Activated T-cell treated with anti-CD3 and anti-CD28 coated beads, Interleukin-2, amount 50 U/mL, for 4 hours (primary cell): ENCODE measurements at regions not wholly inside any gene's neighbourhood (a gene's known extent, or its start where the extent isn't known, plus 50 kb on each side); places are given as distances from the start of the nearest gene placed in this dataset.

ENCODE experiments used
- ATAC-seq, 2 donors: fragments of 200-7000 bp; cut with Tn5 transposase; one replicate each; pipeline ENCODE4 v1.10.0; 2021
- DNase-seq: peaks from one replicate; pipeline ENCODE4 v3.0.0-alpha.2; 2020
- H3K27me3 Mint-ChIP-seq: one replicate; pipeline ENCODE4 v1.8.0; 2021; ENCODE audit warnings: low read depth, mixed read lengths
- H3K36me3 Mint-ChIP-seq: one replicate; pipeline ENCODE4 v1.8.0; 2022; ENCODE audit warnings: mixed read lengths; ENCODE audit not compliant: insufficient read depth
- H3K4me1 Mint-ChIP-seq: one replicate; pipeline ENCODE4 v1.8.0; 2021; ENCODE audit warnings: low read depth, mixed read lengths
- H3K4me3 Mint-ChIP-seq: one replicate; pipeline ENCODE4 v1.8.0; 2021; ENCODE audit warnings: mild to moderate bottlenecking, moderate library complexity, mixed read lengths
- H3K9me3 Mint-ChIP-seq: one replicate; pipeline ENCODE4 v1.8.0; 2021; ENCODE audit warnings: mixed read lengths

DNA sequence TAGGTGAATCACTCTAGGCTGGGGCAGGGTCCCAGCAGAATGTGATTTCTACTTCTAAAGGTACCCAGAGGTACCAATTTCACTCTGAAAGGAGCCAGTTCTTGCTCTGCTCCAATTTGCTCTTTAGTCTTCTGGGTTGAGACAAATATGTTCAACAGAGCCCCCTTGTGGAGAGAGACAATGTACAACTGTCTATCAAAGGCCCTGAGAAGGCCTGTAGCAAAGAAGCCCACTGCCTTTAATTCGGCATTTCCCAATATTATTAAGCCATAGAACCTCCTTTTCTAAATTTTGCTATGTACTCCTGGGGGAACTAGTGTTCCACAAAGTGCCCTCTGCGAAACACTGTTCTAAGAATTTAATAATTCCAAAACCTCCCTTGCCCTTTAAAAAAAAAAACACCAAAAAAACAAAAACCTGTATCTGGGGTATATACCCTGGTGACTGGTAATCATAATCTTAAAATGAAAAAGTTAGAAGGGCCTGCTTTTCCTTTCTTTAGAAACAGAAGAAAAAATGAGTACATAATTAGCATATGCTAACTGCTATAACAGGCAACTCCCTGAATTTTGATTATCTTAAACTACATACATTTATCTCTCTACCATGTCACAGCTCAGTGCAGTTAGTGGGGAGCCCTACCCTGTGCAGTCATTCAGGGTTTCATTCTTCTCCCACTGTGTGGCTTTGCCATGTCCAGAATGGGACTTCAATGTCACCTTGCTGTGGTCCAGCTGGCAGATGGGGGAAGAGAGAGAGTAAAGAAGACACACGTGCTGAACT lies 160.9 kb upstream of the BMPER start:
- Mint-ChIP-seq H3K4me3 (no peak overlapping the region), H3K27me3 (no peaks in the 10 kb centered on the region), H3K9me3 (no peaks in the 10 kb centered on the region), H3K4me1 (no peaks in the 10 kb centered on the region), H3K36me3 (no peaks in the 10 kb centered on the region)
- DNase-seq (no peak), ATAC-seq (no peak)

DNA sequence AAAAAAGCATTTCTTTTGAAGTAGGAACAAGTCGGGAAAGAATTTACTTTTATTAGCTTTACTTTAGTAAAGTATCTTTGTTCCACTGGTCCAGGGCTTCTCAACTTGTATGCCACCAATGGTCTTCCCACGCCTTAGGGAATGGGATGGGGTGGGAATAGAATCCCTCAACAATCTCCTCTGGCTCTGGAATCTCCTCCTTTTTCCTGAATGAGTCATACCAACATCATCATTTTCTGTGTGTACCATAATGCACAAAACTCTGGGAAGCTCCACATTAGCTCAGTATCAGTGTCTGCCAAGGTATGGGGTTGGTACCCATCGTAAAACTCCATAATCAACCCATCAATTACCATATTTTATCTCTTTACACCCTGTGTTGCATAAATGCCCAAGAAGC lies 159.4 kb upstream of the BMPER start:
- Mint-ChIP-seq H3K36me3 (no peaks in the 10 kb centered on the region), H3K9me3 (no peaks in the 10 kb centered on the region), H3K4me1 (no peaks in the 10 kb centered on the region), H3K4me3 (no peak overlapping the region), H3K27me3 (no peaks in the 10 kb centered on the region)
- DNase-seq = no peak
- no peak for ATAC-seq

DNA sequence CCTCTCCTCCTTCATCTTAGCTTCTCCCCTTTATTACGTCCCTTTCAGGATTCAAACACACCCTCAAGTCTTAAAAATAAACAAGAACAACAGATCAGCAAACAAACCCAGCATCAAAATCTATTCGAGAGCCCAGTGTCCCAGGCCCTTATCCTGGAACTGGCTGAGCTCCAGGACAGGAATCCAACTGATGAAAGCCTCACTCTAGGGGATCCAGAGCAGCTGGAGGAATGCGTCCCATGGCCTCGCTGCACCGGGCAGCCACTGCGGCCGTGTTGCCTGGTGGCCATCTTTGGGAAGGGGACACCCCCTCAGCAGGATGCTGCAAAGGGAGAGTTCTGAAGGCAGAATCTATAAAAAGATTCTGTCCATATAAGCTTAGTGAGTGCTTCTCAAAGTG lies 156.5 kb upstream of the BMPER start:
- ATAC-seq (no peak), DNase-seq (no peak)
- H3K4me3 Mint-ChIP-seq = no peak overlapping the region
- no peaks in the 10 kb centered on the region for H3K36me3 Mint-ChIP-seq
- H3K4me1 Mint-ChIP-seq = no peaks in the 10 kb centered on the region
- no peaks in the 10 kb centered on the region for H3K27me3 Mint-ChIP-seq
- H3K9me3 Mint-ChIP-seq = no peaks in the 10 kb centered on the region

DNA sequence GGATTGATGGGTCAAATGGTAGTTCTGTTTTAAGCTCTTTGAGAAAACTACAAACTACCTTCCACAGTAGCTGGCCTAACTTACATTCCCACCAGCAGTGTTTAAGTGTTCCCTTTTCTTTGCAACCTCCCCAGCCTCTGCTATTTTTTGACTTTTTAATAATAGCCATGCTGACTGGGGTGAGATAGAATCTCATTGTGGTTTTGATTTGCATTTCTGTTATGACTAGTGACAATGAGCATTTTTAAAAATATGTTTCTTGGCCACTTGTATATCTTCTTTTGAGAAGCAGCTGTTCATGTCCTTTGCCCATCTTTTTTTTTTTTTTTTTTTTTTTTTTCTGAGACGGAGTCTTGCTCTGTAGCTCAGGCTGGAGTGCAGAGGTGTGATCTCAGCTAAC lies 155.2 kb upstream of the BMPER start:
- H3K4me3 Mint-ChIP-seq = no peak overlapping the region
- no peaks in the 10 kb centered on the region for H3K4me1 Mint-ChIP-seq
- no peaks in the 10 kb centered on the region for H3K27me3 Mint-ChIP-seq
- H3K9me3 Mint-ChIP-seq = no peaks in the 10 kb centered on the region
- ATAC-seq (no peak), DNase-seq (no peak)
- no peaks in the 10 kb centered on the region for H3K36me3 Mint-ChIP-seq

DNA sequence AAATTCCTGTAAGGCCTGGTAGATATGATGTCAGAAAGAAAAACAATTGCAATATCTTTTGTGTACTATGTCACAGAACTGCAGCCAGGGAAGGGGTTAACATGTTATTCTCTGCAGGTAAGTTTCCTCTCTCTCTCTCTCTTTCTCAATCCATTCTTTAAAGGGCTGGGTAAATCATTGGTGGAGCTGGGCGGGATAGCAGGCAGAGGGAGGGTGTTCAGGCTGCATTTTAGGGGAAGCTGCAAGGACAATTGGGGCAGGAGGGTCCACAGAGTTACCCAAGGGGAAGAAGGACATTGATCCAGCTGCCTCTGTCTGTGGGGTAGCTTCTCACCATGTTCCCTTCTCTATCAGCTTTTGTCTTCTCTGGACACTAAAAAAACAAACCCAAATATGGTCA lies 153.9 kb upstream of the BMPER start:
- Mint-ChIP-seq H3K4me3 (no peak overlapping the region), H3K36me3 (no peaks in the 10 kb centered on the region), H3K4me1 (no peaks in the 10 kb centered on the region), H3K27me3 (peaks cover 1% of the 10 kb centered on the region), H3K9me3 (no peaks in the 10 kb centered on the region)
- DNase-seq (no peak), ATAC-seq (no peak)

DNA sequence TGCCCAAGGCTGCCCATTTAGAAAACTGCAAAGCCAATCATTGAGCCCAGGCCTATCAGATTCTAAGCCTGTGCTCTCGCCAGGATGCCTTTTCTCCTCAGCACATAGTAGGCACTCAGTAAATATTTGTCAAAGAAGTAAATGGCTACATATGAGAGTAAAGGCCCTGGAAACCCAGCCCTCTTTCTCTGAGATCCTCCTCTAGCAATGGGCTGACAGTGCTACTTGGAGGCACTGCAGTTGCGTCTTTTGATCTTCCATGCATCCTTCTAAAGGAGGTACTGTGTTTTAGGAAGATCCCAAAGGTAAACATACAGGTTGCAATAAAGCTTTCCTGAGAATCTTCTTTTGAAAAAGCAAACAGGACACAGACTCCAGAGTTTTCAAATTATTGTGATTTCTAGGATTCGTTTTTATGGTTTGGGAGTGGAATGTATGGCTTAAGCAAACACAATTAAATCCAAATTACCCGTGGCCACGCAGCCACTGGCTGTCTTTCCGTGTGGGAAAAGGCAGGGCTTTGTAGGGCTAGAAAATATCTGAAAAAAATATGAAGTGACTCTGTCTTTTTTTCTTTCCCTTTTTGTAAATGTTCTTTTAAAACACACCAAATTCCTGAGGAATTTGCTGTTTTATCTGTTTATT lies 151.3 kb upstream of the BMPER start:
- DNase-seq (no peak), ATAC-seq (no peak)
- no peaks in the 10 kb centered on the region for H3K36me3 Mint-ChIP-seq
- no peak overlapping the region for H3K4me3 Mint-ChIP-seq
- H3K27me3 Mint-ChIP-seq = peaks cover 1% of the 10 kb centered on the region
- no peaks in the 10 kb centered on the region for H3K4me1 Mint-ChIP-seq
- no peaks in the 10 kb centered on the region for H3K9me3 Mint-ChIP-seq

DNA sequence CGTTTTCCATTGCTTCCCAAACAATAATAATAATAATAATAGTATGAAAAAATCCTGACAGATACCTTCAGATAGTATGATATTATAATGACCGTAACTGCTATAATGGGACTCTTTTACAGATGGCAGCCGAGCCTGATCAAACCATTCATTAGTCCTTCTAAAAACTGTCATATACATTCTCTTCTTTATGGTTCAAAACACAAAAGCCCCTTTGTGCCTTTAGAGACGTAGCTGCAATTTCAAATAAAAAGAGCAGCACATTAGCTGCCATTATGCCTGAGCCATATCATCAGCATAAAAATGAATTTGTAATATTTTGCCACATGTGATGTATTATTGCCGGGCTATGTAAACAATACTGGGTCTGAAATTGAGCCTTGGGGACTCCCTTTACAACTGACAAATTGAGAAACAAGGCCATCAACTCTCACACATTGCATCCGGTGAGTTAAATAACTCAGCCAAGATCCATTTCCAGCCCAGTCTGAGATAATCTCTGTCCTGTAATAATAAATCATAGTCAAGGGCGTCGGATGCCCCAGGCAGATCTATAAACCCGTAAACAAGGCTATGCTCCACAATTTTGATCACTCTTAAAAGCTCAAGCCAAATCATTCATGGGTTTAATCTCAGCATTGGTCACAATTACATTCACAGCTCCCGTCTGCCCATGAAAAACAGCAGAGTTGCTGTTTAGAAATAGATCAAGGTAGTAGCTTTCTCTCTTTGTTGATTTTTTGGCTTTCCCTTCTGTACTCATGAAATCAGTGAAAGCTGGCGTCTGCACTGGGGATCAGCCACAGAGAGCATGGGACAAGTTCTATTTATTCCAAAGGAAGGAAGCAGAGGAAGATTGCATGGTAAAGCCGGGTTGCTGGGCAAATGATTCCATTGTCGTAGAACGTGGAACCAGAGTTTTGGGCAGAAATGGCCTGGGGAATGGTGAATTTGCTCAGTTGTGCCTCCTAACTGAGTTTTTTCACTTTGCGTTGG lies 150.1 kb upstream of the BMPER start:
- Mint-ChIP-seq H3K4me3 (no peak overlapping the region), H3K36me3 (no peaks in the 10 kb centered on the region), H3K27me3 (peaks cover 1% of the 10 kb centered on the region), H3K9me3 (no peaks in the 10 kb centered on the region), H3K4me1 (no peaks in the 10 kb centered on the region)
- DNase-seq = no peak
- ATAC-seq = no peak

DNA sequence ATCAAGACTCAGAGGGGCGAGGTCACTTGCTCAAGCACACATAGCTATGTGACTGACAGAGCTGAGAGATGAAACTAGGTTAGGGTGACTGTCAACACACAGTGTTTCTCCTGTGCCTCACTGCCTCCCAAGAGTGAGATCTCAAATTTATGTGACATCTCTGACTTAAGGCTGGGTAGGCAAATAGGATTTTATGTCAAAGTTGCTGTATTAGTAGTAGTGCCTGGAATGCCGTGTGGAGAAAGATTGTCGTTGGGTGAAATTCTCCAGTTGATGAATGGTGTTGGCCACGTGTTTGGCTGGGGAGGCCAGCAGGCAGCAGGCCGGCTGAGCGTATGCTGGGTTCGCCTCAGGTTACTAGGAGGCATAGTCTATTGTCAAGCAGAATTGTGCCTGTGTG lies 148.3 kb upstream of the BMPER start:
- no peak for ATAC-seq
- H3K9me3 Mint-ChIP-seq = no peaks in the 10 kb centered on the region

DNA sequence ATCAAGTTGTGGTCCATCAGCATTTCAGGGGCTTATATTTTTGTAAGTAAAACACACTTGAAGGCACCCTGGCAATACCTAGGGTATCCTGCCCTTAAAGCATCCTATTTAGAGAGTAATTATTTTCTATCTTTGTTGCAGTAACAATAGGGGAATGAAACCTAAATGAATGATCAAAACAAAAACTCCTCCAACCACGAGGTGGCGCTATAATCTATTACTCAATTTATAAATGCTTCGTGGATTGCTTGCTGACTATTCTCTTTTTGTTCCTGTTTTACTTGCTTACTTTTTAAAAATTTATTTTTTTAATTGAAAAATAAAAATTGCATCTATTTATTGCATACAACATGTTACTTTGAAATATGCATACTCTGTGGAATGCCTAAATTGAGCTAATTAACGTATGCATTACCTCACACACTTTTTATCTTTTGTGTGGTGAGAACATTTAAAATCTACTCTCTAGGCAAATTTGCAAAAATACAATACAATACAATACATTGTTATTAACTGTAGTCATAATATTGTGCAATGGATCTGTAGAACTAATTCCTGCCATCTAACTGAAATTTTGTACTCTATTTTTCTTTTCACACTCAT lies 147.7 kb upstream of the BMPER start:
- H3K4me3 Mint-ChIP-seq = no peak overlapping the region
- peaks cover 1% of the 10 kb centered on the region for H3K27me3 Mint-ChIP-seq
- no peaks in the 10 kb centered on the region for H3K4me1 Mint-ChIP-seq
- H3K36me3 Mint-ChIP-seq = no peaks in the 10 kb centered on the region
- no peaks in the 10 kb centered on the region for H3K9me3 Mint-ChIP-seq
- ATAC-seq = no peak
- DNase-seq = no peak

More for the DNA sequence above, 148.3 kb upstream of the BMPER start:
- Mint-ChIP-seq H3K4me1 (no peaks in the 10 kb centered on the region), H3K27me3 (peaks cover 1% of the 10 kb centered on the region), H3K4me3 (no peak overlapping the region), H3K36me3 (no peaks in the 10 kb centered on the region)
- DNase-seq = no peak

DNA sequence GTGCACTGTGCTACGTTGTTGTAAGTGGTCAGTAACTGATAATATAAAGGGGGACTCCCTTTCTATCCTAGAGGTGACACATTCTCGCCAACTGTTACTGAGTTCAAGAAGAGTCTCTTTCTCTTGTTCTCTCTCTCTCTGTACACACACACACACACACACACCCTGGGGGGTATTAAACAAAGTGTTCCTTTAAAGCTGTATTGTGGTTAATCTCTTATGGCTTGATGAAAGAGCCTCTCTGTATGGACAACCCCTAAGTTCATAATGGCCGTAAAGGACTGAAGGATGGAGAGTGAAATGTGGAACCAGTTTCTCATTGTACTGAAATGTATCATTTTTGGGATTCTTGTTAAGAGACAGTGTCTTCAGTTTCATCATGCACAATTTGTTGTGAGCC lies 145.2 kb upstream of the BMPER start:
- no peak overlapping the region for H3K4me3 Mint-ChIP-seq
- ATAC-seq (no peak), DNase-seq (no peak)
- no peaks in the 10 kb centered on the region for H3K4me1 Mint-ChIP-seq
- peaks cover 3% of the 10 kb centered on the region for H3K36me3 Mint-ChIP-seq
- H3K27me3 Mint-ChIP-seq = peaks cover 1% of the 10 kb centered on the region
- H3K9me3 Mint-ChIP-seq = no peaks in the 10 kb centered on the region

DNA sequence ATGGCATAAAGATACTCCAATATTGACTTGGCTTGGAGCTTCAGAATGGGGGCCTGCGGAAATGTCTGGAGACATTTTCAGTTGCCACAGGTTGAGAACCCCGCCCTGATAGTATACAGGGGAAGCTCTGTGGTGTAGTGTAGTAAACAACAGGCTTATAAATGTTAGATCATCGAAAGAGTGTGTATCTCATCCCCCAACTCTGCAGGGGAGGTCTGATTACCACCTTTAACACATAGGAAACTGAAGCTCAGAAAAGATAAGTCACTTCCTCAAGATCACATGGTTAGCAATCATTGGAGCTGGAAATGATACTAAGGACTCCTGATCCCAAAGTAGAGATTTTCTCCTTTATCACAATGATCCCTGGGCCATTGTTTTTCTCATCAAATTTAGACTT lies 144.5 kb upstream of the BMPER start:
- DNase-seq = no peak
- H3K27me3 Mint-ChIP-seq = no peaks in the 10 kb centered on the region
- no peaks in the 10 kb centered on the region for H3K4me1 Mint-ChIP-seq
- H3K36me3 Mint-ChIP-seq = peaks cover 3% of the 10 kb centered on the region
- no peak for ATAC-seq
- no peaks in the 10 kb centered on the region for H3K9me3 Mint-ChIP-seq
- H3K4me3 Mint-ChIP-seq = no peak overlapping the region

DNA sequence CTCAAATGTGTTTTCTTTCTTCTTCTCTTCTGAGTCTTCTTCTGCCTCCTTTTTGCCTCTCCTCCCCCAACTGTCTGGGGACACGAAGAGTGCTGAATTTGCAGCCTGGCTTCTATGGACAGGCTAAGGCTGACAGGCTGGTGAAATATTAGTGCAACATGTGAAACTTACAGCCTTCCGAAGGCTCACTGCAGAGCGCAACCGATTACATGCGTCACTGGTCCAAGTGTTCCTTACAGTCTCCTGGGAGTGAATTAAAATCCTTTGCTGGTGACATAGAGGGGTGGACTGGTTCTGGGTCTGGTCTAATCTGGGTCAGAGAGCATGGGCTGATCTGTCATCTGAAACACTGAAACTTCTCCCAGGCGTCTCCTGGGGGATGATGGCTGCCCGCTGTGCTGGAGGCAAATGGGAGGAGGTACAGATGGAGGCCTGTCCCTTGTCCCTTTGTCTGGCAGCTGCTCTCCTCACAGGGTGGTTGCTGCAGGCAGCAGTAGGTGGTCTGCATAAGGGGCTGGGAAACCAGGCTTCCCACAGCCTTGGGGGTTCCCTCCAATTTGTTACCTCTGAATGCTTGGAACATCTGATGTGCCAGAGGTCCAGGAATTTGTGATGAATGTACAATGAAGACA lies 143.8 kb upstream of the BMPER start:
- no peaks in the 10 kb centered on the region for H3K9me3 Mint-ChIP-seq
- ATAC-seq = no peak
- no peaks in the 10 kb centered on the region for H3K4me1 Mint-ChIP-seq
- DNase-seq = no peak
- no peaks in the 10 kb centered on the region for H3K27me3 Mint-ChIP-seq
- no peak overlapping the region for H3K4me3 Mint-ChIP-seq
- peaks cover 3% of the 10 kb centered on the region for H3K36me3 Mint-ChIP-seq

DNA sequence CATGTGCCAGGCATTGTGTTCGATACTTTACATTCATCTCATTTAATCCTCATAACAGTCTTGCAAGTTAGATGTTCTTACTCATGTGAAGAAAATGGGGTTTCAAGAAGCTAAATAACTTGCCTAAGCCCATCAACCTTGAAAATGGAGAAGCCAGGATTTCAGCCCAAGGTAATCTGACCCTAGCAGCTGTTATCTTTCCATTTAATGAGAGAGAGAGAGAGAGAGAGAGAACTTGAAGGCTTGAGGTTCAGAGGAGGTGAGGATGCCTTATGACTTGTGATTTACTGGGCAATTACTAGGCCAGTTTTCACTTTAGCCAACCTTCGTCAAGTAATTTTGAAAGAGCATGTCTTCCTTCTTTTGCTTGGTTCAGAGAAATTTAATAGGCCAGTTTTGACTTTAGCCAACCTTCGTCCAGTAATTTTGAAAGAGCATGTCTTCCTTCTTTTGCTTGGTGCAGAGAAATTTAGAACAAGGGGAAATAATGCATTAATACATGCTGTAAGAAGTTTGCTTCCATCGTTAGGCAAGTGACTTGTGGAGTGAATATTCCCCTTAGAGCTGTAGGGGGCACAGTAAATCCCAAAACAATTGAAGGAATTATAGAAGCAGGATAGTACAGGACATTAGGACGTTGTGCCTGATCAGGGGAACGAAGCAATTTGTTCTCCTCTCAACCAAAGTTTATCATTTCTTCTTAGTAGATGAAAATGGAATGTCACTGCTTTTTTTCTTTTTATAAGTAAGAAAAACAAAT lies 143.0 kb upstream of the BMPER start:
- Mint-ChIP-seq H3K9me3 (no peaks in the 10 kb centered on the region), H3K27me3 (no peaks in the 10 kb centered on the region), H3K4me1 (no peaks in the 10 kb centered on the region), H3K4me3 (no peak overlapping the region), H3K36me3 (peaks cover 3% of the 10 kb centered on the region)
- DNase-seq = no peak
- no peak for ATAC-seq
